ENCODE measurements at regions not wholly inside any gene's neighbourhood (a gene's known extent, or its start where the extent isn't known, plus 50 kb on each side); places are given as distances from the start of the nearest gene placed in this dataset.

- Histone ChIP-seq H3K27me3 (no peaks in the 10 kb centered on the region), H3K4me3 (no peak overlapping the region), H3K36me3 (no peaks in the 10 kb centered on the region), H3K9me3 (no peaks in the 10 kb centered on the region), H3K27ac (no peak overlapping the region), H3K4me1 (no peaks in the 10 kb centered on the region)
- no peak for DNase-seq
- intact Hi-C loops (cut with DNase I; ENCODE audit: low total_unique reads) = no loop called here
- in situ Hi-C loops (cut with MboI; ENCODE audit: low pct_ligation_motif_present in 1 of 4, low pct_unique_long_range_greater_than_20kb in 1 of 4, low sequenced_read_pairs in 3 of 4) = no loop called here
- no peak for TF ChIP-seq POLR2AphosphoS5 (IDR thresholded peaks at IDR 0.05)
- TF ChIP-seq EP300 (IDR thresholded peaks at IDR 0.05; ENCODE audit: low read depth) = no peak
- TF ChIP-seq CTCF (IDR thresholded peaks at IDR 0.05) = no peak
- no peak for TF ChIP-seq POLR2A (IDR thresholded peaks at IDR 0.05)
Observed at GRCh38 chr2:196442211-196442610, 197.3 kb upstream of the CCDC150 start.

- Histone ChIP-seq H3K27me3 (no peaks in the 10 kb centered on the region), H3K9me3 (no peaks in the 10 kb centered on the region), H3K4me3 (no peak overlapping the region), H3K4me1 (no peaks in the 10 kb centered on the region), H3K36me3 (no peaks in the 10 kb centered on the region), H3K27ac (no peak overlapping the region)
- intact Hi-C loops (cut with DNase I; ENCODE audit: low total_unique reads) = no loop called here
- 86 to 91% methylated on average over 1 of the region's 1 CpG for WGBS, 2 donors (ENCODE audit: low coverage in 1 of 2)
- in situ Hi-C loops (cut with MboI; ENCODE audit: low pct_ligation_motif_present in 1 of 4, low pct_unique_long_range_greater_than_20kb in 1 of 4, low sequenced_read_pairs in 3 of 4) = no loop called here
- no peak for TF ChIP-seq EP300 (IDR thresholded peaks at IDR 0.05; ENCODE audit: low read depth)
- TF ChIP-seq POLR2AphosphoS5 (IDR thresholded peaks at IDR 0.05) = no peak
- TF ChIP-seq POLR2A (IDR thresholded peaks at IDR 0.05) = no peak
- TF ChIP-seq CTCF (IDR thresholded peaks at IDR 0.05) = no peak
- no peak for DNase-seq
Observed at GRCh38 chr2:196444442-196444841, 195.1 kb upstream of the CCDC150 start.

GRCh38 chr2:196445991-196446390 is 193.5 kb upstream of the CCDC150 start:
- intact Hi-C loops (cut with DNase I; ENCODE audit: low total_unique reads) = no loop called here
- no peak overlapping the region for H3K4me3 ChIP-seq
- in situ Hi-C loops (cut with MboI; ENCODE audit: low pct_ligation_motif_present in 1 of 4, low pct_unique_long_range_greater_than_20kb in 1 of 4, low sequenced_read_pairs in 3 of 4) = no loop called here
- no peak for DNase-seq
- H3K9me3 ChIP-seq = no peaks in the 10 kb centered on the region
- WGBS, 2 donors (ENCODE audit: low coverage in 1 of 2) = 100% methylated on average over 1 of the region's 1 CpG
- H3K4me1 ChIP-seq = no peaks in the 10 kb centered on the region
- TF ChIP-seq POLR2A (IDR thresholded peaks at IDR 0.05) (no peak), EP300 (IDR thresholded peaks at IDR 0.05; ENCODE audit: low read depth) (no peak), CTCF (IDR thresholded peaks at IDR 0.05) (no peak), POLR2AphosphoS5 (IDR thresholded peaks at IDR 0.05) (no peak)
- H3K27me3 ChIP-seq = no peaks in the 10 kb centered on the region
- no peaks in the 10 kb centered on the region for H3K36me3 ChIP-seq
- H3K27ac ChIP-seq = no peak overlapping the region

- Histone ChIP-seq H3K27me3 (no peaks in the 10 kb centered on the region), H3K36me3 (no peaks in the 10 kb centered on the region), H3K9me3 (no peaks in the 10 kb centered on the region), H3K27ac (no peak overlapping the region), H3K4me1 (no peaks in the 10 kb centered on the region), H3K4me3 (no peak overlapping the region)
- intact Hi-C loops (cut with DNase I; ENCODE audit: low total_unique reads) = no loop called here
- in situ Hi-C loops (cut with MboI; ENCODE audit: low pct_ligation_motif_present in 1 of 4, low pct_unique_long_range_greater_than_20kb in 1 of 4, low sequenced_read_pairs in 3 of 4) = no loop called here
- TF ChIP-seq EP300 (IDR thresholded peaks at IDR 0.05; ENCODE audit: low read depth) (no peak), POLR2AphosphoS5 (IDR thresholded peaks at IDR 0.05) (no peak), CTCF (IDR thresholded peaks at IDR 0.05) (no peak), POLR2A (IDR thresholded peaks at IDR 0.05) (no peak)
- 80 to 88% methylated on average over 1 to 5 of the region's 5 CpGs for WGBS, 2 donors (ENCODE audit: low coverage in 1 of 2)
- no peak for DNase-seq
Observed at GRCh38 chr2:196448407-196449079, 191.0 kb upstream of the CCDC150 start.

Measured in transverse colon (tissue), 4 donors.